A549 (cell line): ENCODE measurements at regions not wholly inside any gene's neighbourhood (a gene's known extent, or its start where the extent isn't known, plus 50 kb on each side); places are given as distances from the start of the nearest gene placed in this dataset.

Source experiments
- ATAC-seq, 2 experiments: fragments of 200-7000 bp in 1 of 2; fragments of >200 bp in 1 of 2; cut with Nextera tagmentation in 1 of 2; cut with Tn5 transposase in 1 of 2; 3 replicates each; pipeline versions ENCODE4 v1.8.0 to v1.9.1; 2018 to 2020; ENCODE audit warnings: mild to moderate bottlenecking in 1 of 2, moderate library complexity in 1 of 2
- CTCF ChIA-PET: fragments of 300-600 bp; sonication (Branson Sonifier 250); formaldehyde crosslinking; extraction: SDS; loops from one replicate; lab custom pipeline; 2021; ENCODE audit warnings: antibody characterized with exemption, inconsistent platforms; lab: Yijun Ruan, JAX
- POLR2A ChIA-PET: fragments of 350-600 bp; formaldehyde crosslinking; extraction: SDS; loops from one replicate; lab custom pipeline; 2021; ENCODE audit warnings: antibody characterized with exemption, inconsistent platforms; lab: Yijun Ruan, JAX
- DNase-seq, 2 experiments: peaks; one replicate each; pipeline versions ENCODE4 v3.0.0 to v3.0.0-alpha.2; 2011 to 2016; ENCODE audit warnings: low read depth in 1 of 2, low spot score in 1 of 2
- FAIRE-seq: peaks from 2 replicates; lab custom pipeline; 2011; peaks lifted over from hg19 to GRCh38; lab: Jason Lieb, UNC
- H3K27ac ChIP-seq, 2 experiments: fragments of >200 bp; sonication (Bioruptor Twin); formaldehyde crosslinking; 3 replicates each; pipeline ENCODE4 v1.5.1; 2016 to 2017
- H3K4me1 ChIP-seq: fragments of >200 bp; sonication (Bioruptor Twin); formaldehyde crosslinking; 3 replicates; pipeline ENCODE4 v1.6.1; 2016
- H3K4me2 ChIP-seq: fragments of >200 bp; sonication (Bioruptor Twin); formaldehyde crosslinking; 3 replicates; pipeline ENCODE4 v1.6.1; 2016
- H3K4me3 ChIP-seq: fragments of >200 bp; sonication (Bioruptor Twin); formaldehyde crosslinking; 3 replicates; pipeline ENCODE4 v1.5.1; 2016
- H3K9me3 ChIP-seq: fragments of >200 bp; sonication (Bioruptor Twin); formaldehyde crosslinking; 3 replicates; pipeline ENCODE4 v1.6.1; 2016
- BCL3 ChIP-seq: fragments of >200 bp; sonication (Bioruptor Twin); formaldehyde crosslinking; IDR thresholded peaks from 3 replicates; pipeline ENCODE4 v1.6.1; 2016
- BHLHE40 ChIP-seq: IDR thresholded peaks from 2 replicates; pipeline ENCODE4 v1.6.1; 2012; ENCODE audit warnings: low read depth, low read length, inconsistent platforms
- CBX8 ChIP-seq: fragments of 200-600 bp; sonication (generic); IDR thresholded peaks from 2 replicates; pipeline ENCODE4 v1.6.1; 2016
- CHD2 ChIP-seq: fragments of 150-350 bp; IDR thresholded peaks from 2 replicates; pipeline ENCODE4 v1.6.1; 2014; ENCODE audit warnings: low read length; ENCODE audit not compliant: partially characterized antibody
- CHD4 ChIP-seq: fragments of 200-600 bp; sonication (generic); IDR thresholded peaks from 2 replicates; pipeline ENCODE4 v1.6.1; 2016; ENCODE audit warnings: antibody characterized with exemption, mild to moderate bottlenecking, borderline replicate concordance
- CTCF ChIP-seq: fragments of >200 bp; sonication (Bioruptor Twin); formaldehyde crosslinking; IDR thresholded peaks from 3 replicates; pipeline ENCODE4 v1.5.1; 2016
- EHF ChIP-seq: fragments of 250-450 bp; sonication (Bioruptor Pico); IDR thresholded peaks from 2 replicates; pipeline ENCODE4 v1.5.0; 2020; ENCODE audit warnings: mild to moderate bottlenecking
- EP300 ChIP-seq, 2 experiments: fragments of >200 bp; sonication (Bioruptor Twin); formaldehyde crosslinking; IDR thresholded peaks; 2 replicates in 1 of 2; 3 replicates in 1 of 2; pipeline ENCODE4 v1.6.1; 2016 to 2017
- ESRRA ChIP-seq: fragments of 150-350 bp; IDR thresholded peaks from 2 replicates; pipeline ENCODE4 v1.6.1; 2014; ENCODE audit warnings: mild to moderate bottlenecking, low read length, borderline replicate concordance
- FOSL2 ChIP-seq, 2 experiments: fragments of 450-650 bp in 1 of 2; fragments of >200 bp in 1 of 2; sonication (Bioruptor Twin) in 1 of 2; formaldehyde crosslinking; IDR thresholded peaks; 2 replicates each; pipeline versions ENCODE4 v1.5.0 to v1.6.1; 2016 to 2020; ENCODE audit warnings: mild to moderate bottlenecking in 1 of 2, moderate library complexity in 1 of 2
- FOXS1 ChIP-seq: fragments of 250-450 bp; sonication (Bioruptor Pico); IDR thresholded peaks from 2 replicates; pipeline ENCODE4 v1.5.0; 2020; ENCODE audit warnings: mild to moderate bottlenecking, moderate library complexity
- GATA3 ChIP-seq: IDR thresholded peaks from 2 replicates; pipeline ENCODE4 v1.6.1; 2012; ENCODE audit warnings: borderline replicate concordance
- HDAC2 ChIP-seq: fragments of 200-600 bp; sonication (generic); IDR thresholded peaks from 2 replicates; pipeline ENCODE4 v1.6.1; 2016
- HEYL ChIP-seq: fragments of 250-450 bp; sonication (Bioruptor Pico); IDR thresholded peaks from 2 replicates; pipeline ENCODE4 v1.8.0; 2021; ENCODE audit warnings: mild to moderate bottlenecking, moderate library complexity
- HOXB5 ChIP-seq: fragments of 250-450 bp; sonication (Bioruptor Pico); IDR thresholded peaks from 2 replicates; pipeline ENCODE4 v1.5.0; 2020; ENCODE audit warnings: mild to moderate bottlenecking, moderate library complexity
- JUN ChIP-seq, 2 experiments: fragments of >200 bp; sonication (Bioruptor Twin); formaldehyde crosslinking; IDR thresholded peaks; 2 replicates in 1 of 2; 3 replicates in 1 of 2; pipeline ENCODE4 v1.6.1; 2016 to 2017
- KDM5A ChIP-seq: fragments of 200-600 bp; sonication (generic); IDR thresholded peaks from 2 replicates; pipeline ENCODE4 v1.6.1; 2016; ENCODE audit warnings: antibody characterized with exemption, mild to moderate bottlenecking
- MAX ChIP-seq: IDR thresholded peaks from 2 replicates; pipeline ENCODE4 v1.6.1; 2012
- MAZ ChIP-seq: fragments of 150-350 bp; IDR thresholded peaks from 2 replicates; pipeline ENCODE4 v1.6.1; 2014; ENCODE audit warnings: antibody characterized with exemption, low read depth, low read length, borderline replicate concordance
- MYC ChIP-seq: IDR thresholded peaks from 2 replicates; pipeline ENCODE4 v1.6.1; 2012; ENCODE audit warnings: mild to moderate bottlenecking, inconsistent platforms, low read length, improper control_type of control experiment, borderline replicate concordance
- NR3C1 ChIP-seq: fragments of >200 bp; sonication (Bioruptor Twin); formaldehyde crosslinking; IDR thresholded peaks from 3 replicates; pipeline ENCODE4 v1.6.1; 2017
- POLR2A ChIP-seq: IDR thresholded peaks from 2 replicates; pipeline ENCODE4 v1.6.1; 2012; ENCODE audit warnings: mild to moderate bottlenecking, low read length
- RFX5 ChIP-seq: fragments of 450-650 bp; IDR thresholded peaks from 2 replicates; pipeline ENCODE4 v1.7.1; 2014; ENCODE audit warnings: antibody characterized with exemption, mild to moderate bottlenecking, moderate library complexity
- SREBF2 ChIP-seq: fragments of 450-650 bp; IDR thresholded peaks from 2 replicates; pipeline ENCODE4 v1.6.1; 2014; ENCODE audit warnings: mild to moderate bottlenecking, moderate library complexity
- TP53 ChIP-seq: fragments of 250-450 bp; sonication (Bioruptor Pico); IDR thresholded peaks from 2 replicates; pipeline ENCODE4 v1.5.0; 2021; ENCODE audit warnings: mild to moderate bottlenecking, moderate library complexity
- USF2 ChIP-seq: fragments of 450-650 bp; IDR thresholded peaks from 2 replicates; pipeline ENCODE4 v1.6.1; 2014; ENCODE audit warnings: antibody characterized with exemption
- ZC3H11A ChIP-seq: fragments of 450-650 bp; IDR thresholded peaks from 2 replicates; pipeline ENCODE4 v1.6.1; 2014; ENCODE audit warnings: antibody characterized with exemption, mild to moderate bottlenecking
- ZFP36 ChIP-seq: fragments of 450-650 bp; IDR thresholded peaks from 2 replicates; pipeline ENCODE4 v1.6.1; 2014; ENCODE audit warnings: borderline replicate concordance; ENCODE audit not compliant: partially characterized antibody
- WGBS: methylation state at CpG from one replicate; pipeline ENCODE4 v1.1.6; 2017; ENCODE audit errors: missing lambda C conversion rate; 5-methylcytosine and 5-hydroxymethylcytosine counted together

GRCh38 chr7:142476077-142476476, 218.2 kb upstream of the PRSS58 start (continued):
- no peak for TF ChIP-seq USF2

GRCh38 chr7:142471820-142472219, 214.0 kb upstream of the PRSS58 start:
- H3K4me1 ChIP-seq = no peaks in the 10 kb centered on the region
- DNase-seq (no peak), FAIRE-seq (no peak), ATAC-seq (no peak)
- no peaks in the 10 kb centered on the region for H3K9me3 ChIP-seq
- H3K27ac ChIP-seq = no peak overlapping the region
- no peak overlapping the region for H3K4me3 ChIP-seq
- CTCF ChIA-PET = interaction anchor here (0.8 to 1.6 kb wide), 4 partner anchors 10 to 394 kb away, joined by 3 to 4 read pairs (median 3); no protein-coding TSS in a partner anchor
- POLR2A ChIA-PET = no interaction called here
- WGBS = 0% methylated on average over 1 of the region's 1 CpG
- no peak overlapping the region for H3K4me2 ChIP-seq
- TF ChIP-seq CBX8 = no peak
- TF ChIP-seq MAZ = no peak
- no peak for TF ChIP-seq GATA3
- no peak for TF ChIP-seq TP53 (CRISPR knock-in tag)
- TF ChIP-seq POLR2A = no peak
- TF ChIP-seq BHLHE40 = no peak
- no peak for TF ChIP-seq FOSL2 (IDR thresholded peaks at IDR 0.05)
- no peak for TF ChIP-seq FOSL2 (CRISPR knock-in tag; IDR thresholded peaks at IDR 0.05)
- TF ChIP-seq SREBF2 = no peak
- TF ChIP-seq ESRRA = no peak
- TF ChIP-seq EHF = no peak

- Histone ChIP-seq H3K27ac (no peak overlapping the region), H3K4me3 (no peak overlapping the region), H3K4me1 (no peaks in the 10 kb centered on the region), H3K4me2 (no peak overlapping the region), H3K9me3 (no peaks in the 10 kb centered on the region)
- FAIRE-seq (no peak), ATAC-seq (no peak), DNase-seq (no peak)
- ChIA-PET POLR2A (no interaction called here), CTCF (interaction anchor here (0.6 to 1.5 kb wide), 4 partner anchors 9 to 283 kb away, joined by 3 to 4 read pairs (median 4); no protein-coding TSS in a partner anchor)
- TF ChIP-seq RFX5 = no peak
- TF ChIP-seq CHD4 = no peak
- TF ChIP-seq TP53 (CRISPR knock-in tag) = no peak
- no peak for TF ChIP-seq MYC
- no peak for TF ChIP-seq HEYL (CRISPR knock-in tag)
- TF ChIP-seq ESRRA = no peak
- TF ChIP-seq EP300 (IDR thresholded peaks at IDR 0.05) = no peak
- no peak for TF ChIP-seq BHLHE40
- TF ChIP-seq FOXS1 (CRISPR knock-in tag) = no peak
- no peak for TF ChIP-seq CHD2
- TF ChIP-seq ZC3H11A = no peak
- TF ChIP-seq ZFP36 = no peak
- TF ChIP-seq KDM5A = no peak
- TF ChIP-seq NR3C1 = no peak
- TF ChIP-seq JUN (IDR thresholded peaks at IDR 0.05) = no peak
- no peak for TF ChIP-seq MAX
- TF ChIP-seq HDAC2 = no peak
- TF ChIP-seq BCL3 = no peak
- TF ChIP-seq CTCF = no peak
- TF ChIP-seq HOXB5 = no peak
- 88% methylated on average over 2 of the region's 2 CpGs for WGBS
Observed at GRCh38 chr7:142470544-142470830, 212.6 kb upstream of the PRSS58 start.
